ENCODE measurements at regions not wholly inside any gene's neighbourhood (a gene's known extent, or its start where the extent isn't known, plus 50 kb on each side); places are given as distances from the start of the nearest gene placed in this dataset.

- WGBS (ENCODE audit: insufficient coverage, low lambda C conversion rate) = no CpG with 5 or more reads among the region's 20 CpGs
- Histone ChIP-seq H3K9me3 (ENCODE audit: control insufficient read depth, low read depth, low read length) (peaks cover 5% of the 10 kb centered on the region), H3K36me3 (ENCODE audit: control insufficient read depth, insufficient read depth, low read length) (no peaks in the 10 kb centered on the region), H3K27me3 (ENCODE audit: control insufficient read depth, insufficient read depth, low read length) (peaks cover 11% of the 10 kb centered on the region), H3K27ac (ENCODE audit: low read length) (peak overlapping the region; percentile 62), H3K4me1 (ENCODE audit: control insufficient read depth, insufficient read depth, low read length) (peaks cover 18% of the 10 kb centered on the region), H3K4me3 (ENCODE audit: low read length) (no peak overlapping the region)
- no peak for DNase-seq
Observed at GRCh38 chr6:169340395-169340794, 86.7 kb upstream of the THBS2 start.

GRCh38 chr6:169339731-169340309, 86.2 kb upstream of the THBS2 start:
- Histone ChIP-seq H3K27ac (ENCODE audit: low read length) (peak overlapping the region; percentile 62), H3K4me1 (ENCODE audit: control insufficient read depth, insufficient read depth, low read length) (peaks cover 17% of the 10 kb centered on the region), H3K27me3 (ENCODE audit: control insufficient read depth, insufficient read depth, low read length) (peaks cover 11% of the 10 kb centered on the region), H3K4me3 (ENCODE audit: low read length) (no peak overlapping the region), H3K9me3 (ENCODE audit: control insufficient read depth, low read depth, low read length) (peaks cover 5% of the 10 kb centered on the region), H3K36me3 (ENCODE audit: control insufficient read depth, insufficient read depth, low read length) (no peaks in the 10 kb centered on the region)
- peak; percentile 90 to 97 for DNase-seq
- 42% methylated on average over 3 of the region's 12 CpGs for WGBS (ENCODE audit: insufficient coverage, low lambda C conversion rate)

GRCh38 chr6:169339025-169339424, 85.4 kb upstream of the THBS2 start:
- H3K4me3 ChIP-seq (ENCODE audit: low read length) = peak overlapping the region; percentile 3
- DNase-seq = peak in 1 of 2 donors; percentile 46
- H3K4me1 ChIP-seq (ENCODE audit: control insufficient read depth, insufficient read depth, low read length) = peaks cover 12% of the 10 kb centered on the region
- H3K36me3 ChIP-seq (ENCODE audit: control insufficient read depth, insufficient read depth, low read length) = no peaks in the 10 kb centered on the region
- peaks cover 5% of the 10 kb centered on the region for H3K9me3 ChIP-seq (ENCODE audit: control insufficient read depth, low read depth, low read length)
- WGBS (ENCODE audit: insufficient coverage, low lambda C conversion rate) = no CpG with 5 or more reads among the region's 9 CpGs
- H3K27me3 ChIP-seq (ENCODE audit: control insufficient read depth, insufficient read depth, low read length) = peaks cover 8% of the 10 kb centered on the region
- H3K27ac ChIP-seq (ENCODE audit: low read length) = peak overlapping the region; percentile 39

GRCh38 chr6:169337886-169338445, 84.3 kb upstream of the THBS2 start:
- peaks cover 5% of the 10 kb centered on the region for H3K9me3 ChIP-seq (ENCODE audit: control insufficient read depth, low read depth, low read length)
- DNase-seq = no peak
- H3K36me3 ChIP-seq (ENCODE audit: control insufficient read depth, insufficient read depth, low read length) = no peaks in the 10 kb centered on the region
- H3K4me1 ChIP-seq (ENCODE audit: control insufficient read depth, insufficient read depth, low read length) = peaks cover 12% of the 10 kb centered on the region
- no CpG with 5 or more reads among the region's 11 CpGs for WGBS (ENCODE audit: insufficient coverage, low lambda C conversion rate)
- no peak overlapping the region for H3K4me3 ChIP-seq (ENCODE audit: low read length)
- H3K27me3 ChIP-seq (ENCODE audit: control insufficient read depth, insufficient read depth, low read length) = peaks cover 14% of the 10 kb centered on the region
- H3K27ac ChIP-seq (ENCODE audit: low read length) = no peak overlapping the region

GRCh38 chr6:169335301-169335700, 81.7 kb upstream of the THBS2 start:
- 100% methylated on average over 3 of the region's 4 CpGs for WGBS (ENCODE audit: insufficient coverage, low lambda C conversion rate)
- peaks cover 16% of the 10 kb centered on the region for H3K27me3 ChIP-seq (ENCODE audit: control insufficient read depth, insufficient read depth, low read length)
- no peak overlapping the region for H3K27ac ChIP-seq (ENCODE audit: low read length)
- no peak overlapping the region for H3K4me3 ChIP-seq (ENCODE audit: low read length)
- H3K36me3 ChIP-seq (ENCODE audit: control insufficient read depth, insufficient read depth, low read length) = no peaks in the 10 kb centered on the region
- H3K4me1 ChIP-seq (ENCODE audit: control insufficient read depth, insufficient read depth, low read length) = peaks cover 10% of the 10 kb centered on the region
- peaks cover 2% of the 10 kb centered on the region for H3K9me3 ChIP-seq (ENCODE audit: control insufficient read depth, low read depth, low read length)
- no peak for DNase-seq

GRCh38 chr6:169332250-169332649, 78.6 kb upstream of the THBS2 start:
- peaks cover 13% of the 10 kb centered on the region for H3K27me3 ChIP-seq (ENCODE audit: control insufficient read depth, insufficient read depth, low read length)
- no peak overlapping the region for H3K4me3 ChIP-seq (ENCODE audit: low read length)
- no peaks in the 10 kb centered on the region for H3K4me1 ChIP-seq (ENCODE audit: control insufficient read depth, insufficient read depth, low read length)
- H3K27ac ChIP-seq (ENCODE audit: low read length) = no peak overlapping the region
- H3K36me3 ChIP-seq (ENCODE audit: control insufficient read depth, insufficient read depth, low read length) = no peaks in the 10 kb centered on the region
- no peaks in the 10 kb centered on the region for H3K9me3 ChIP-seq (ENCODE audit: control insufficient read depth, low read depth, low read length)
- WGBS (ENCODE audit: insufficient coverage, low lambda C conversion rate) = no CpG with 5 or more reads among the region's 10 CpGs
- DNase-seq = no peak

GRCh38 chr6:169328112-169328801, 74.6 kb upstream of the THBS2 start:
- no peaks in the 10 kb centered on the region for H3K9me3 ChIP-seq (ENCODE audit: control insufficient read depth, low read depth, low read length)
- no peak overlapping the region for H3K4me3 ChIP-seq (ENCODE audit: low read length)
- H3K27ac ChIP-seq (ENCODE audit: low read length) = no peak overlapping the region
- H3K4me1 ChIP-seq (ENCODE audit: control insufficient read depth, insufficient read depth, low read length) = no peaks in the 10 kb centered on the region
- H3K36me3 ChIP-seq (ENCODE audit: control insufficient read depth, insufficient read depth, low read length) = no peaks in the 10 kb centered on the region
- DNase-seq = no peak
- WGBS (ENCODE audit: insufficient coverage, low lambda C conversion rate) = no CpG with 5 or more reads among the region's 5 CpGs
- H3K27me3 ChIP-seq (ENCODE audit: control insufficient read depth, insufficient read depth, low read length) = peaks cover 10% of the 10 kb centered on the region

- no peaks in the 10 kb centered on the region for H3K36me3 ChIP-seq (ENCODE audit: control insufficient read depth, insufficient read depth, low read length)
- WGBS (ENCODE audit: insufficient coverage, low lambda C conversion rate) = no CpG with 5 or more reads among the region's 27 CpGs
- DNase-seq = no peak
- H3K27me3 ChIP-seq (ENCODE audit: control insufficient read depth, insufficient read depth, low read length) = peaks cover 5% of the 10 kb centered on the region
- H3K4me3 ChIP-seq (ENCODE audit: low read length) = no peak overlapping the region
- no peak overlapping the region for H3K27ac ChIP-seq (ENCODE audit: low read length)
- H3K9me3 ChIP-seq (ENCODE audit: control insufficient read depth, low read depth, low read length) = no peaks in the 10 kb centered on the region
- no peaks in the 10 kb centered on the region for H3K4me1 ChIP-seq (ENCODE audit: control insufficient read depth, insufficient read depth, low read length)
Observed at GRCh38 chr6:169326067-169326799, 72.6 kb upstream of the THBS2 start.

GRCh38 chr6:169324656-169325459, 71.2 kb upstream of the THBS2 start:
- no peak overlapping the region for H3K4me3 ChIP-seq (ENCODE audit: low read length)
- 100% methylated on average over 1 of the region's 10 CpGs for WGBS (ENCODE audit: insufficient coverage, low lambda C conversion rate)
- no peaks in the 10 kb centered on the region for H3K36me3 ChIP-seq (ENCODE audit: control insufficient read depth, insufficient read depth, low read length)
- no peaks in the 10 kb centered on the region for H3K9me3 ChIP-seq (ENCODE audit: control insufficient read depth, low read depth, low read length)
- no peaks in the 10 kb centered on the region for H3K27me3 ChIP-seq (ENCODE audit: control insufficient read depth, insufficient read depth, low read length)
- H3K27ac ChIP-seq (ENCODE audit: low read length) = no peak overlapping the region
- H3K4me1 ChIP-seq (ENCODE audit: control insufficient read depth, insufficient read depth, low read length) = no peaks in the 10 kb centered on the region
- DNase-seq = no peak

- Histone ChIP-seq H3K4me3 (ENCODE audit: low read length) (no peak overlapping the region), H3K27ac (ENCODE audit: low read length) (no peak overlapping the region), H3K9me3 (ENCODE audit: control insufficient read depth, low read depth, low read length) (no peaks in the 10 kb centered on the region), H3K4me1 (ENCODE audit: control insufficient read depth, insufficient read depth, low read length) (no peaks in the 10 kb centered on the region), H3K27me3 (ENCODE audit: control insufficient read depth, insufficient read depth, low read length) (no peaks in the 10 kb centered on the region), H3K36me3 (ENCODE audit: control insufficient read depth, insufficient read depth, low read length) (no peaks in the 10 kb centered on the region)
- 71% methylated on average over 1 of the region's 4 CpGs for WGBS (ENCODE audit: insufficient coverage, low lambda C conversion rate)
- DNase-seq = no peak
Observed at GRCh38 chr6:169324086-169324485, 70.4 kb upstream of the THBS2 start.
